B cell (primary cell): ENCODE measurements at regions not wholly inside any gene's neighbourhood (a gene's known extent, or its start where the extent isn't known, plus 50 kb on each side); places are given as distances from the start of the nearest gene placed in this dataset.

ENCODE experiments used
- EZH2 ChIP-seq: IDR thresholded peaks from 2 replicates; pipeline ENCODE4 v1.6.1; 2012; ENCODE audit warnings: borderline replicate concordance, low read depth, mild to moderate bottlenecking, moderate library complexity, low read length; ENCODE audit not compliant: insufficient read depth, poor library complexity, severe bottlenecking
- TF ChIP-seq, protein P1 (sequence below): fragments of 200-600 bp; IDR thresholded peaks from one replicate; pipeline ENCODE4 v1.8.0; 2022; ENCODE audit warnings: antibody characterized with exemption, mild to moderate bottlenecking

DNA sequence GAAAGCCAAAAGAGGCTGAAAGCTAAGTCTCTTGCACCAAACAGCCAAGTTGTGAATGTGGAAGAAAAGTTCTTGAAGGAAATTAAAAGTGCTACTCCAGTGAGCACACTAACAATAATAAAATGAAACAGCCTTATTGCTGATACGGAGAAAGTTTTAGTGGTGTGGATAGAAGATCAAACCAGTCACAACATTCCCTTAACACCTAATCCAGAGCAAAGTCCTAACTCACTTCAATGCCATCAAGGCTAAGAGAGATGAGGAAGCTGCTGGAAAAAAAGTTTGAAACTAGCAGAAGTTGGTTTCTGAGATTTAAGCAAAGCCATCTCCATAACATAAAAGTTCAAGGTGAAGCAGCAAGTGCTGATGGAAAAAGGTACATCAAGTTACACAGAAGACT, 288.8 kb upstream of the RARB start:
- TF ChIP-seq, protein P1, sequence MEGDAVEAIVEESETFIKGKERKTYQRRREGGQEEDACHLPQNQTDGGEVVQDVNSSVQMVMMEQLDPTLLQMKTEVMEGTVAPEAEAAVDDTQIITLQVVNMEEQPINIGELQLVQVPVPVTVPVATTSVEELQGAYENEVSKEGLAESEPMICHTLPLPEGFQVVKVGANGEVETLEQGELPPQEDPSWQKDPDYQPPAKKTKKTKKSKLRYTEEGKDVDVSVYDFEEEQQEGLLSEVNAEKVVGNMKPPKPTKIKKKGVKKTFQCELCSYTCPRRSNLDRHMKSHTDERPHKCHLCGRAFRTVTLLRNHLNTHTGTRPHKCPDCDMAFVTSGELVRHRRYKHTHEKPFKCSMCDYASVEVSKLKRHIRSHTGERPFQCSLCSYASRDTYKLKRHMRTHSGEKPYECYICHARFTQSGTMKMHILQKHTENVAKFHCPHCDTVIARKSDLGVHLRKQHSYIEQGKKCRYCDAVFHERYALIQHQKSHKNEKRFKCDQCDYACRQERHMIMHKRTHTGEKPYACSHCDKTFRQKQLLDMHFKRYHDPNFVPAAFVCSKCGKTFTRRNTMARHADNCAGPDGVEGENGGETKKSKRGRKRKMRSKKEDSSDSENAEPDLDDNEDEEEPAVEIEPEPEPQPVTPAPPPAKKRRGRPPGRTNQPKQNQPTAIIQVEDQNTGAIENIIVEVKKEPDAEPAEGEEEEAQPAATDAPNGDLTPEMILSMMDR = no peak
- TF ChIP-seq EZH2 = no peak
